OCI-LY3 (cell line): ENCODE measurements at regions not wholly inside any gene's neighbourhood (a gene's known extent, or its start where the extent isn't known, plus 50 kb on each side); places are given as distances from the start of the nearest gene placed in this dataset.

Source experiments
- CTCF ChIP-seq: fragments of 200-600, 300-600 bp; sonication (generic); IDR thresholded peaks from 2 replicates; pipeline ENCODE4 v1.5.1; 2014; ENCODE audit warnings: antibody characterized with exemption, low read length, low read depth
- EZH2phosphoT487 ChIP-seq: fragments of 200-600 bp; shearing (Covaris generic); IDR thresholded peaks from 2 replicates; pipeline ENCODE4 v1.6.1; 2018; ENCODE audit warnings: antibody characterized with exemption, mixed run types, low read depth

DNA sequence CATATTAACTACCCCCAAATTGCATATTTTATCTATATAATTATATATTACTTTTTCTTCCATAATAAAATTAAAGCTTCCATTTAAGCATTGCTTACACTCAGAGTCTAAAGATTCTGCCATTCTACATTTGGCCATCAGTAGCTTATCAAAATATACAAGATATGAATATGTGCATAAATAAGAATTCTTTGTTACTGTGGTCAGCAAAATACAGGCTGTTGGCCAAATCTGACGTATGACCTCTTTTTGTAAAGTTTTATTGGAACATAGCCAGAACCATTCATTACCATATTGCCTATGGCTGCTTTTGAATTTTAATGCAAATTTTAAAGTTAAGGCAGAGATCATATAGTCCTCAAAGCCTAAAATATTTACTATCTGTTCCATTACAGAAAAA is 643.9 kb upstream of the VRK2 start:
- TF ChIP-seq CTCF (no peak), EZH2phosphoT487 (no peak)
